Mucosa of rectum (tissue), 2 donors: ENCODE measurements at regions not wholly inside any gene's neighbourhood (a gene's known extent, or its start where the extent isn't known, plus 50 kb on each side); places are given as distances from the start of the nearest gene placed in this dataset.

Experiments
- H3K27ac ChIP-seq, 2 donors: one replicate each; pipeline ENCODE4 v1.7.0; 2013; ENCODE audit warnings: inconsistent platforms in 2 of 2, low read depth in 2 of 2, low read length in 2 of 2
- H3K27me3 ChIP-seq, 2 donors: one replicate each; pipeline ENCODE4 v1.7.0; 2013; ENCODE audit warnings: low read length in 2 of 2; ENCODE audit not compliant: control insufficient read depth in 2 of 2, insufficient read depth in 2 of 2
- H3K36me3 ChIP-seq, 2 donors: one replicate each; pipeline ENCODE4 v1.7.0; 2013; ENCODE audit warnings: low read length in 2 of 2; ENCODE audit not compliant: control insufficient read depth in 2 of 2, insufficient read depth in 2 of 2
- H3K4me1 ChIP-seq, 2 donors: one replicate each; pipeline ENCODE4 v1.7.0; 2013; ENCODE audit warnings: low read length in 2 of 2, mild to moderate bottlenecking in 1 of 2; ENCODE audit not compliant: control insufficient read depth in 2 of 2, insufficient read depth in 2 of 2
- H3K4me3 ChIP-seq, 2 donors: one replicate each; pipeline ENCODE4 v1.7.0; 2013; ENCODE audit warnings: low read length in 2 of 2
- H3K9ac ChIP-seq, 2 donors: one replicate each; pipeline ENCODE4 v1.7.0; 2013; ENCODE audit warnings: low read length in 2 of 2, low read depth in 1 of 2, mild to moderate bottlenecking in 1 of 2
- H3K9me3 ChIP-seq, 2 donors: one replicate each; pipeline ENCODE4 v1.7.0; 2013; ENCODE audit warnings: low read length in 2 of 2; ENCODE audit not compliant: control insufficient read depth in 2 of 2
- donor health status: healthy.
- donor health status: Normal muscosa, but diverticular disease.

DNA sequence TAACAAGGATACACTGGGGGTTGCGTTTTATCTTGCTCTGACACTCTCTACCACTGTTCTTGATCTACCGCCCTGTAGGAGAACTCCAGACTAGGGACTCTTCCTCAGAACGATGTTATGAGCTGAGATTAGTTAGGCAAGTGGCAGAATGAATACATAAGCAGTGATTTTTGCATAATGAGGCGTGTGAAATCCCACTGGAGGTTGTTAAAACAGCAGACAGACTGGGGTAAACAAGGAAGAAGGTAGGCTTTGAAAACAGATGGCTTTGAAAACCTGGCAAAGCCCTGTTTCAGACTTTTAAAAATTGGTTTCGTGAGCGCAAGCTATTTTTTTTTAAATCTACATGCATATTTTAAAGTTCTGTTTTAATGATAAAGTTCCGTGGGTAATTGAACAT is 785.2 kb downstream of the TYW1 start:
- Histone ChIP-seq H3K27ac (no peak overlapping the region), H3K4me3 (no peak overlapping the region), H3K36me3 (no peaks in the 10 kb centered on the region), H3K9me3 (peaks cover 0 to 5% of the 10 kb centered on the region in 2 donors), H3K9ac (no peak overlapping the region), H3K4me1 (no peaks in the 10 kb centered on the region), H3K27me3 (no peaks in the 10 kb centered on the region)

DNA sequence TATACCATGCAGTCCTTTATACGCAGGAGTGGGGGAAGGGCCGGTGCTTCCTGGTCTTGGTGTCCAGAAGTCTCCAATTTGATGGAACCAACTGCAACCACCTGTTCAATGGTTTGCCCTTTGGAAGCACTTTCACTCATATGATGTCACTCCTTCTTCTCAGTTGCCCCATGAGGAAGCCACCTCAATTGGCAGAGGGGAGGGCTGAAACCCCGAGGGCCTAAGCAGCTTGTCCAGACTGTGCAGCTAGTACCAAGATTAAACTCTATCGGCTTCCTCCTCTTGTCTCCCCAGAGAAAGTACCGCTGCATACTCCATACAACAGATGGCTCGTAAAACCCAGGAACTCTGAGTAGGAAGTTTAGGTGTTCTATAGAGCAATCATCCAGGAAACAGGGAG is 789.4 kb downstream of the TYW1 start:
- Histone ChIP-seq H3K4me1 (no peaks in the 10 kb centered on the region), H3K36me3 (no peaks in the 10 kb centered on the region), H3K9ac (no peak overlapping the region), H3K27me3 (no peaks in the 10 kb centered on the region), H3K4me3 (no peak overlapping the region), H3K27ac (no peak overlapping the region), H3K9me3 (peaks cover 0 to 9% of the 10 kb centered on the region in 2 donors)

GRCh38 chr7:67788669-67789068 is 792.0 kb downstream of the TYW1 start:
- no peak overlapping the region for H3K9ac ChIP-seq
- H3K36me3 ChIP-seq: no peaks in the 10 kb centered on the region
- H3K9me3 ChIP-seq: peaks cover 0 to 9% of the 10 kb centered on the region in 2 donors
- H3K4me1 ChIP-seq: no peaks in the 10 kb centered on the region
- H3K27me3 ChIP-seq: no peaks in the 10 kb centered on the region
- H3K27ac ChIP-seq: no peak overlapping the region
- no peak overlapping the region for H3K4me3 ChIP-seq

GRCh38 chr7:67791918-67792317 is 795.3 kb downstream of the TYW1 start:
- Histone ChIP-seq H3K4me3 (no peak overlapping the region), H3K27me3 (no peaks in the 10 kb centered on the region), H3K9me3 (peaks cover 0 to 4% of the 10 kb centered on the region in 2 donors), H3K27ac (no peak overlapping the region), H3K4me1 (no peaks in the 10 kb centered on the region), H3K9ac (no peak overlapping the region), H3K36me3 (no peaks in the 10 kb centered on the region)

DNA sequence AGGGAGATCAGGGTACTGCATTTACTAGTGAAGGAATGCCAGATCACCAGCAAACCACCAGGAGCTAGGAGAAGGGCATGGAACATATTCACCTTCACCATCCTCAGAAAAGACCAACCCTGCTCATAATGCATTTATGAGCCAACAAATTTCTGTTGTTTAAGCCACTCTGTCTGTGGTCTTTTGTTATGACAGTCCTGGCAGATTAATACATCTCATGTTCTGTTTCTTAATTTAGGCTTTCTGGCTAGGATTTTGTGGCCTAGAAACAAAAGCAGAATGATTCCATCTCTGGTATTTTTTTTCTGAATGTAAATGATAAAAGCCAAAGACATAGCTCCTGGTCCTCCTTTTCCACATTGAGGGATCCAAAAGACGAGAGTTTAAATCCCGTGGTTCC is 797.9 kb downstream of the TYW1 start:
- Histone ChIP-seq H3K4me3 (no peak overlapping the region), H3K9me3 (peaks cover 0 to 2% of the 10 kb centered on the region in 2 donors), H3K4me1 (no peaks in the 10 kb centered on the region), H3K36me3 (no peaks in the 10 kb centered on the region), H3K27ac (no peak overlapping the region), H3K9ac (no peak overlapping the region), H3K27me3 (no peaks in the 10 kb centered on the region)

DNA sequence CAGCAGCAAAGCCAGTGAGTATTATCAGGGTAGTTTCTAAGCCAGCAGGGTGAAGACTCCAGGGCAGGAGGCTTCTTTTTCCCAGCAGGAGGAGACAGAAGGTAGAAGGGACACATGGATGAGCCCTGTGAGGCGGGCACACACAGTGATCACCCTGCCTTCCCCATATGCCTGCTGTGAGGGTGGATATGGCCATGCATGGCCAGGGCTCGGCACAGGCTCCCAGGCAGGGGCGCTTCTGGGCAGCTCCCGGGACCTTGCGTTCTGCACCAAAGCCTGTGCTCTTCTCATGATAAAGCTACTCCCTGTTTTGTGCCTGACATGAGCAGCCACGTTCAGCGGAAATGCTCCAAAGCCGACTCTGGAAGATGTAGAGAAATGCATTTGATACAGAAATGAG is 807.2 kb downstream of the TYW1 start:
- H3K9me3 ChIP-seq: no peaks in the 10 kb centered on the region
- H3K36me3 ChIP-seq: no peaks in the 10 kb centered on the region
- no peaks in the 10 kb centered on the region for H3K4me1 ChIP-seq
- H3K27ac ChIP-seq: no peak overlapping the region
- H3K9ac ChIP-seq: no peak overlapping the region
- H3K4me3 ChIP-seq: no peak overlapping the region
- H3K27me3 ChIP-seq: no peaks in the 10 kb centered on the region

DNA sequence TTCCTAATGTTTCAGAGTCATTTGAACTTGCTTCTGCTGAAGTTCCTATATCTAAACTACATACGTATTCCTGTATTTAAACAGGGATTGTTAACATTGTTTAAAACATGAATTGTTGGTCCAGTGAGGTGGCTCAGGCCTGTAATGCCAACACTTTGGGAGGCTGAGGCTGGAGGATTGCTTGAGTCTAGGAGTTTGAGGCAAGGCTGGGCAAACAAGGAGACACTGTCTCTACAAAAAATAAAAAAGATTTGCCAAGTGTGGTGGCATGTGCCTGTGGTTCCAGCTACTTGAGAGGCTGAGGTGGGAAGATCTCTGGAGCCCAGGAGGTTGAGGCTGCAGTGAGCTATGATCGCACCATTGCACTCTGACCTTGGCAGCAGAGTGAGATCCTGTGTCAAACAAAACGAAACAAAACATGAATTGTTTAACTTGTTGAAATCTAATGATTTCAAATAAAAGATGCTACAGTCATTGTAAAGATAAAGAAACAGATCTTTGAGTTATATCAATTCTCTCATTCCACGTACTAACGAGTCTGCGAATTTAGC is 809.4 kb downstream of the TYW1 start:
- no peak overlapping the region for H3K27ac ChIP-seq
- H3K9me3 ChIP-seq: no peaks in the 10 kb centered on the region
- H3K4me3 ChIP-seq: no peak overlapping the region
- no peak overlapping the region for H3K9ac ChIP-seq
- H3K27me3 ChIP-seq: no peaks in the 10 kb centered on the region
- no peaks in the 10 kb centered on the region for H3K36me3 ChIP-seq
- H3K4me1 ChIP-seq: no peaks in the 10 kb centered on the region

DNA sequence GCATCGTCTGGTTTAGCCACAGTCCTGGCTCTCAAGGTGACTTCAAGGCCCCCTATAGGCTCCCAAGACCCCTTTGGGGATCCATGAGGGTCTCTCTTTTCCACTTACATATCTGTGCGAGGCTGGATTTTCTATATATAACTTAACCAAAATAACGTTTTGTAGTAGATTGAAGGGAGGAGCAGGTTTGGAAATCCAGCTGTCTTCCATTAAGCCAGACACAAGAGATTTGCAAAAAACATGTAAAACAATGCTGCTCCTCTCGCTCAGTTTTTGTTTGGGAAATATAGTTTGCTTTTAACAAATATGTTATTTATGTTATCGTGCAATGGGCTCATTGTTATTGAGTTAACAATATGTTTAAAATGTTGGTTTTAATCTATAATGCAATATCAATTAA is 811.2 kb downstream of the TYW1 start:
- Histone ChIP-seq H3K4me1 (no peaks in the 10 kb centered on the region), H3K27ac (no peak overlapping the region), H3K9ac (no peak overlapping the region), H3K4me3 (no peak overlapping the region), H3K9me3 (no peaks in the 10 kb centered on the region), H3K27me3 (no peaks in the 10 kb centered on the region), H3K36me3 (no peaks in the 10 kb centered on the region)

DNA sequence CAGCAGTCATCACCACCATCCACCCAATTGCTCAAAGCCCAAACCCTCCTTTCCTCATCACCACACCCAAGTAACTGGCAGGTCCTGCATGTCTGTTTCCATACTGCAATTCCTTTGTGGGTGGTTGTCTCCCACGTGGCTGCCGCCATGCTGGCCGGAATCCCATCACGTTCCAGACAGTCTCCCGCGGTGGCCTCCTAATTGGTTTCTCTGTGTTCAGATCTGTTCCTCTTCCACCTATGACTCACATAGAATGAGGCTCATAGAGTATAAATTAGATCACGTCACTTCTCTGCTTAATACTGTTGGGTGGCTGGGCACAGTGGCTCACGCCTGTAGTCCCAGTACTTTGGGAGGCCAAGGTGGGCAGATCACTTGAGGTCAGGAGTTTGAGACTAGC is 813.0 kb downstream of the TYW1 start:
- no peak overlapping the region for H3K4me3 ChIP-seq
- H3K27ac ChIP-seq: no peak overlapping the region
- H3K9me3 ChIP-seq: no peaks in the 10 kb centered on the region
- no peaks in the 10 kb centered on the region for H3K4me1 ChIP-seq
- no peak overlapping the region for H3K9ac ChIP-seq
- no peaks in the 10 kb centered on the region for H3K27me3 ChIP-seq
- no peaks in the 10 kb centered on the region for H3K36me3 ChIP-seq

DNA sequence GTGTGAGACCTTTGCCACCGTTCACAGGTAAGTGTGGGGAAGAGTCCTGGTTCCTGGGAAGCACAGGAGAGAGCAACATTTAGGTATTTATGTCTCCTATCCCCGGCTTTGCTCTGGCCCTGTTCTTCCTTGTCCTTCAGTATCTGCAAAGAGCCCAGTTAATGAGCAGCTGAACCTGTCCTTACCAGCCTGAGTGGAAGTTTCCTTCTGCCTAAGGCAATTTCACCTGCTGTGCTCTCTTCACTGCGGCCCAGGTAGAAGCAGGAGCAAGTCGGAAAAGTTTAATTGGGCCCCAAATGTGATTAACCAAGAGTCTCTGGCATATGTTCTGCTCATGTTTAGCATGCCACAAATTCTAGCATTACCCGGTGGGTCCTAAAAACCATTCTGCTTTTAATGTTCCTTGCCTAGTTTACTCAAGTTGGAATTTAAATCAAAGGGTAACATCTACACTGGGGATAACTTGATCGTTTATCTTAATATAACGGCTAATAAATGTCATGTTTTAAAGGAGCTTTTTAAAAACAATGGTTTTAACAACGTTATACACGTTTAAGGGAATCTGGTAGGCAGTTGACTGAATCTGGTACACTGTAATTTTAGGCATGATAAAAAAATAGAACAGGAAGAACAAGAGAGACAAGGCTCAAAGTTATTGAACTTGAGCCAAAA is 817.1 kb downstream of the TYW1 start:
- Histone ChIP-seq H3K27me3 (no peaks in the 10 kb centered on the region), H3K9ac (no peak overlapping the region), H3K4me3 (no peak overlapping the region), H3K4me1 (no peaks in the 10 kb centered on the region), H3K36me3 (no peaks in the 10 kb centered on the region), H3K27ac (no peak overlapping the region), H3K9me3 (peaks cover 0 to 2% of the 10 kb centered on the region in 2 donors)
